ENCODE measurements at regions not wholly inside any gene's neighbourhood (a gene's known extent, or its start where the extent isn't known, plus 50 kb on each side); places are given as distances from the start of the nearest gene placed in this dataset.
A peak's percentile ranks its signal among the peaks of the same experiment; 100 is the strongest.

GRCh38 chr5:108681079-108681921 lies 66.4 kb upstream of the FER start:
- Histone ChIP-seq H3K27ac (ENCODE audit: low read depth in 1 of 2, low read length in 2 of 2) (no peak overlapping the region), H3K4me1 (ENCODE audit: insufficient read depth, low read length) (no peaks in the 10 kb centered on the region), H3K27me3 (ENCODE audit: control insufficient read depth in 1 of 2, insufficient read depth in 2 of 2, low read length in 2 of 2) (no peaks in the 10 kb centered on the region), H3K4me3 (ENCODE audit: low read length) (no peak overlapping the region), H3K36me3 (ENCODE audit: insufficient read depth, low read length) (no peaks in the 10 kb centered on the region), H3K9me3 (ENCODE audit: control insufficient read depth in 1 of 2, insufficient read depth in 1 of 2, low read length in 2 of 2) (no peaks in the 10 kb centered on the region)
- H3K27ac Mint-ChIP-seq: no peak overlapping the region
- H3K4me3 Mint-ChIP-seq: no peak overlapping the region
- no peaks in the 10 kb centered on the region for H3K9me3 Mint-ChIP-seq
- peak; percentile 68 for ATAC-seq (ENCODE audit: poor library complexity)
- H3K27me3 Mint-ChIP-seq: peaks cover 5% of the 10 kb centered on the region
- ChIA-PET CTCF (interaction anchor here (0.7 to 1.3 kb wide), 5 partner anchors 39 to 754 kb away, joined by 3 to 4 read pairs (median 3); no protein-coding TSS in a partner anchor), POLR2A (no interaction called here)
- DNase-seq: peak in 6 of 14 experiments; percentile 2 to 68 (median 38)
- H3K4me1 Mint-ChIP-seq (ENCODE audit: low read depth): no peaks in the 10 kb centered on the region
- no peaks in the 10 kb centered on the region for H3K36me3 Mint-ChIP-seq (ENCODE audit: low read depth)
- intact Hi-C loops (cut with DNase I, micrococcal nuclease): loop anchor here in 1 of 2 experiments (1.0 kb wide), 1 partner anchor 758 kb away; no protein-coding TSS in a partner anchor
- TF ChIP-seq CTCF (IDR thresholded peaks at IDR 0.05): peak; percentile 59

- no peak overlapping the region for H3K27ac ChIP-seq (ENCODE audit: low read depth in 1 of 2, low read length in 2 of 2)
- H3K27me3 ChIP-seq (ENCODE audit: control insufficient read depth in 1 of 2, insufficient read depth in 2 of 2, low read length in 2 of 2): no peaks in the 10 kb centered on the region
- H3K9me3 Mint-ChIP-seq: no peaks in the 10 kb centered on the region
- no peaks in the 10 kb centered on the region for H3K9me3 ChIP-seq (ENCODE audit: control insufficient read depth in 1 of 2, insufficient read depth in 1 of 2, low read length in 2 of 2)
- ATAC-seq (ENCODE audit: poor library complexity) (no peak), DNase-seq (no peak)
- H3K4me3 Mint-ChIP-seq: no peak overlapping the region
- no peaks in the 10 kb centered on the region for H3K4me1 Mint-ChIP-seq (ENCODE audit: low read depth)
- intact Hi-C loops (cut with DNase I, micrococcal nuclease): no loop called here
- no peaks in the 10 kb centered on the region for H3K36me3 Mint-ChIP-seq (ENCODE audit: low read depth)
- TF ChIP-seq CTCF (IDR thresholded peaks at IDR 0.05): no peak
- ChIA-PET CTCF (no interaction called here), POLR2A (no interaction called here)
- H3K4me1 ChIP-seq (ENCODE audit: insufficient read depth, low read length): no peaks in the 10 kb centered on the region
- H3K4me3 ChIP-seq (ENCODE audit: low read length): no peak overlapping the region
- H3K27ac Mint-ChIP-seq: no peak overlapping the region
- no peaks in the 10 kb centered on the region for H3K36me3 ChIP-seq (ENCODE audit: insufficient read depth, low read length)
- H3K27me3 Mint-ChIP-seq: peaks cover 9% of the 10 kb centered on the region
Measured at GRCh38 chr5:108678091-108678490, 69.6 kb upstream of the FER start.

- Histone ChIP-seq H3K4me3 (ENCODE audit: low read length) (no peak overlapping the region), H3K27ac (ENCODE audit: low read depth in 1 of 2, low read length in 2 of 2) (no peak overlapping the region), H3K36me3 (ENCODE audit: insufficient read depth, low read length) (no peaks in the 10 kb centered on the region), H3K4me1 (ENCODE audit: insufficient read depth, low read length) (no peaks in the 10 kb centered on the region), H3K27me3 (ENCODE audit: control insufficient read depth in 1 of 2, insufficient read depth in 2 of 2, low read length in 2 of 2) (no peaks in the 10 kb centered on the region), H3K9me3 (ENCODE audit: control insufficient read depth in 1 of 2, insufficient read depth in 1 of 2, low read length in 2 of 2) (no peaks in the 10 kb centered on the region)
- Mint-ChIP-seq H3K4me3 (no peak overlapping the region), H3K27ac (no peak overlapping the region), H3K4me1 (ENCODE audit: low read depth) (no peaks in the 10 kb centered on the region), H3K9me3 (no peaks in the 10 kb centered on the region), H3K27me3 (peaks cover 9% of the 10 kb centered on the region), H3K36me3 (ENCODE audit: low read depth) (no peaks in the 10 kb centered on the region)
- ATAC-seq (ENCODE audit: poor library complexity) (no peak), DNase-seq (no peak)
- ChIA-PET CTCF (no interaction called here), POLR2A (no interaction called here)
- intact Hi-C loops (cut with DNase I, micrococcal nuclease): no loop called here
- TF ChIP-seq CTCF (IDR thresholded peaks at IDR 0.05): no peak
Measured at GRCh38 chr5:108675736-108676135, 72.0 kb upstream of the FER start.

All from CD4-positive, alpha-beta T cell (primary cell).